GM21390 (cell line): ENCODE measurements at regions not wholly inside any gene's neighbourhood (a gene's known extent, or its start where the extent isn't known, plus 50 kb on each side); places are given as distances from the start of the nearest gene placed in this dataset.
"Not testable (repeated sequence)": the region's sequence is repeated elsewhere in the genome, so short reads cannot be mapped to it uniquely, and the experiment has no call there.

ENCODE experiments used
- ATAC-seq: cut with Tn5 transposase; IDR thresholded peaks from one replicate; pipeline ENCODE4 v1.9.1; 2021; ENCODE audit not compliant: unreplicated experiment

- no peak for ATAC-seq
Observed at GRCh38 chr4:162761965-162762364, 404.7 kb downstream of the NAF1 start.

GRCh38 chr4:162740228-162740627 lies 426.5 kb downstream of the NAF1 start:
- ATAC-seq = not testable (repeated sequence)

- not testable (repeated sequence) for ATAC-seq
Observed at GRCh38 chr4:162739596-162739995, 427.1 kb downstream of the NAF1 start.

- no peak for ATAC-seq
Observed at GRCh38 chr4:162732876-162733275, 433.8 kb downstream of the NAF1 start.

GRCh38 chr4:162727766-162728165 lies 438.9 kb downstream of the NAF1 start:
- no peak for ATAC-seq

GRCh38 chr4:162727232-162727631 lies 439.5 kb downstream of the NAF1 start:
- no peak for ATAC-seq

GRCh38 chr4:162715401-162715800 lies 451.3 kb downstream of the NAF1 start:
- ATAC-seq = no peak

- peak; percentile 85 for ATAC-seq
Observed at GRCh38 chr4:162707962-162708361, 458.7 kb downstream of the NAF1 start.

- ATAC-seq = no peak
Observed at GRCh38 chr4:162706632-162707031, 460.1 kb downstream of the NAF1 start.

GRCh38 chr4:162706051-162706450 lies 460.6 kb downstream of the NAF1 start:
- no peak for ATAC-seq

GRCh38 chr4:162705130-162705803 lies 461.4 kb downstream of the NAF1 start:
- no peak for ATAC-seq

GRCh38 chr4:162700815-162701361 lies 465.8 kb downstream of the NAF1 start:
- ATAC-seq = peak; percentile 45

GRCh38 chr4:162700358-162700757 lies 466.3 kb downstream of the NAF1 start:
- peak; percentile 24 for ATAC-seq

GRCh38 chr4:162699629-162700028 lies 467.1 kb downstream of the NAF1 start:
- ATAC-seq = no peak

- no peak for ATAC-seq
Observed at GRCh38 chr4:162685410-162685809, 481.3 kb downstream of the NAF1 start.

GRCh38 chr4:162684998-162685397 lies 481.7 kb downstream of the NAF1 start:
- ATAC-seq = no peak

- ATAC-seq = peak; percentile 4
Observed at GRCh38 chr4:162684371-162684700, 482.4 kb downstream of the NAF1 start.

- ATAC-seq = peak; percentile 89
Observed at GRCh38 chr4:162683659-162684370, 482.9 kb downstream of the NAF1 start.

- ATAC-seq = no peak
Observed at GRCh38 chr4:162682651-162683050, 484.0 kb downstream of the NAF1 start.

- ATAC-seq = no peak
Observed at GRCh38 chr4:162681212-162681611, 485.5 kb downstream of the NAF1 start.

GRCh38 chr4:162675661-162676060 lies 491.0 kb downstream of the NAF1 start:
- ATAC-seq = no peak

- no peak for ATAC-seq
Observed at GRCh38 chr4:162661913-162662312, 498.1 kb upstream of the FSTL5 start.
